Activated CD4-positive, alpha-beta T cell treated with anti-CD3 and anti-CD28 coated beads, Interleukin-2, amount 50 U/mL, for 1 hour (primary cell): ENCODE measurements at regions not wholly inside any gene's neighbourhood (a gene's known extent, or its start where the extent isn't known, plus 50 kb on each side); places are given as distances from the start of the nearest gene placed in this dataset.

Experiments used
- DNase-seq: peaks from one replicate; pipeline ENCODE4 v3.0.0-alpha.2; 2020

- no peak for DNase-seq
These were observed 184.6 kb upstream of the PRDM1 start for GRCh38 chr6:105901583-105901982.

DNA sequence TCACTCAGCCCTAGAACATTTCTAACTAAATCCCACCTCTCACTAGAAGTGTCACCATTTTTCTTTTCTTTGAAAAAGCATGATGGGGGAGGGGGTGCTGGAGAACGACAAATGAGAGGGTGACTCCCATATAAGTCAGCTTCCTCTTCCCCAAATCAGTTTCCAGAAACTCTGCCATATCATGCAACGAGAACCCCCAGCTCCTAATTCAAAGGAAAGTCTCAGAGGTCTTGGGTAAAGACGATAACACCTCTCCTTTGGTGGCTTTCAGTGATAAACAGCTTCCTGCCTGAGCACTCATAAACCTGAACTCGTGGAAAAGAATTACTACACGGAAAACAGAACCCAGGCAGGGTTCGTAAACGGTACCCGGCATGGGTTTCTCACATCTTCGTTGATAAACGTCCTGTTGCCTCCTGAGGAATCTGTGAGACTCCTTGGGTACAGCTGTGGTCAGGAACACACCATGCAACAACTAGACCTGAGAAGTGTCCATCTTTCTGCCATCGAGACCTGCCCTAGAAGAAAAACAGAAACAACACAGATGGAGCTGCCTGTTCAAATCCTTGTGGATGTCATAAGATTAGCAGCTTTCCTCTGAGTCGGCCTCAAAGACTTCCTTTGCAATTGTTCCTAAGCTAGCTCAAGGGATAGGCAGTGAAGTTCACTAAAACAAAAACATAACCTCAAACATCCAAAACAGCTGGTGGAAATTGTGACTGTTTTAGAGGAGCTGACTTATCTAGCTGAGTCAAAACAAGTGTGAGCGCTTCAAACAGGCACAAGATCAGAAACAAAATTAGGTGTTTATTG is 185.8 kb upstream of the PRDM1 start:
- DNase-seq: no peak

DNA sequence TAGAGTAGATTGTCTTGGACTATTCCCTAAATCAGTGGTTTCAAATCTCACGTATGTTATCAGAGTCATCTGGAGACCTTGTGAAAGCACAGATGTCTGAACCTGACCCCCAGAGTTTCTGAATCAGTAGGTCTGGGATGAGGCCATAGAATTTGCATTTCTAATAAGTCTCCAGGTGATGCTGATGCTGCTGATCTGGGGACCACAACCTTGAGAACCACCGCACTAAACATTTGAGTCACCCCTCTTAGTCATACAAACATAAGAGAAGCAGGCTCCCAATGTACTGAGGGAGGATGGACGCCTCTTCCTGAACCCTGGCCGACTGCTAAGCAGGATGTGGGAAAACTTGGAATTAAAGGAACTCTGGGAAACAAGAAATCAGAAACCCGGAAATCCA is 187.8 kb upstream of the PRDM1 start:
- no peak for DNase-seq

DNA sequence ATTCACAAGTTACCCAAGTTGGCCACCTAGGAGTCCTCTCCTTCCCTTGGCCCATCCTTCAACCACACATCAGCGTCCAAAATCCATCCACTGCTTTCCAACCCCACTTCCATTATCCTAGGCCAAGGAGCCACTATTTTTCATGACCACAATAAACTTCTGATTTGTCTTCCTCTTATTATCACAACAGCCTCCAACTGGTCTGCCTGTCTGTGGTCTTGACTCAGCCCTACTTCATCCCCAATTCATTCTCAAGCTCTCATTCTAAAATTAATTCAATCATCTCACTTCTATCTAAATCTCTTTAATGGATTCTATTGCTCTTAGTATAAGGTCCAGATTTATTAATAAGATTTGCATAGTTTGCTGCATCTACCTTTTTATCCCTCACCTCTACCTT is 189.0 kb upstream of the PRDM1 start:
- DNase-seq: no peak

- no peak for DNase-seq
These were observed 189.4 kb upstream of the PRDM1 start for GRCh38 chr6:105896821-105897095.

GRCh38 chr6:105896052-105896820 is 189.9 kb upstream of the PRDM1 start:
- DNase-seq: no peak

DNA sequence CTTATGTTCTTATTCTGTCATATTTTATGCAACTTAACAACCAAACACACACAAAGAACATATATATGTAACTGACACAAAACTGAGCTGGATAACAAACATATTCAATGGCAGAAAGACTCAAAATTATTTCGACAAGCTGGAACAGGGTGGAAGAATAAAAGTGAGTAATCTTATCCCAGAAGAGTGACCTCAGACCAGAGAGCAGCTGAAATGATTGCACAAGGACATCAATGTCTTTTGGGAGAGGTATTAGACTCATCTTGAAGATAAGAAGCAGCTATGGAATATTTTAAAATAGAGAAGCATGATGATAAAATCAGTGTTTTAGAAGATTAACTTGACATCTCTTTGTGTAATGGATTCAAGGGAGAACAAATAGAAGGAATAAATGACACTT is 191.6 kb upstream of the PRDM1 start:
- no peak for DNase-seq

DNA sequence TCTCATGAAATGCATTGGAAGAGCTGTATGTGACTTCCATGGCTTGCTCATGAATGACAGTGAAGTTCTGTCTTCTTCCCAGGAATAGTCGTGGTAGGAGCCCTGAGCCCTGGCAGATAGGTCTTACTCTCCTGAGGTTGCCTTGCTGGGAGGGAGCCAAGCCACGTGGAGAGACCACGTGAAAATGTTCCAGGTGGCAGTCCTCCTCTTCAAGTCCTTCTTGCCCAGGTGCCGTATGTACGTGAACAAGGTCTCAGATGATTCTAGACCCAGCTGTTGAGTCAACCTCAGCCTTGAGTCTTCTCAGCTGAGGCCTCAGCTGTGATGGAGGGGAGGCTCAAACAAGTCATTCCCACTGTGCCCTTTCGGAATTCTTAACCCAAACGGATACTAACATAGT is 192.4 kb upstream of the PRDM1 start:
- DNase-seq: no peak

- DNase-seq: no peak
These were observed 193.4 kb upstream of the PRDM1 start for GRCh38 chr6:105892577-105893262.

DNA sequence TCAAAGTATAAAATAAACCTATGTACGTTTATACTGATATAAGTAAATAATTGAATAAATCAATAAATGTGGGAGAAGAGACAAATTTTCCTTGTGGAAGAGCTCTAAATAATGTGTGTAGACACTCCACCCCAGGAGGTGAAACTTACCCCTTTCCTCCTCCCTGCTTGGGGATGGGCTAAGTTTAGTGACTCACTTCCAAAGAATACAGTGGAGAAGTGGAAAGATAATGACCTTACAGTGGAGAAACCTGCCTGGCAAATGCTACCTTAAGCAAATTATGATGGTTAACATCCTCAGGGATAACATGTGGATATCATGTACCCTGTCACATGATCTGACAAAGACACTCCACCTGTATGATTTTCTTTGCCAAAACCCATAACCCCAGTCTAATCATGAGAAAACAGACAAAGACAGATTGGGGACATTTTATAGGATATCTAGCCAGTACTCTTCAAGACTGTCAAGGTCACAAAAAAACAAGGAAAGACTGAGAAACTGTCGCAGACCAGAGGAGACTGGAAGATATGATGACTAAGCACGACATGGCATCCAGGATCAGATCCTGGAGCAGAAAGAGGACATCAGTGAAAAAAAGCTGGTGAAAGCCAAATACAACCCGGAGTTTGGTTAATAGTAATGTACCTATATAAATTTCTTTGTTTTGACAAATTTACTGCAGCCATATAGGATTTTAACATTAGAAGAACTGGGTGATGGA is 195.5 kb upstream of the PRDM1 start:
- no peak for DNase-seq

DNA sequence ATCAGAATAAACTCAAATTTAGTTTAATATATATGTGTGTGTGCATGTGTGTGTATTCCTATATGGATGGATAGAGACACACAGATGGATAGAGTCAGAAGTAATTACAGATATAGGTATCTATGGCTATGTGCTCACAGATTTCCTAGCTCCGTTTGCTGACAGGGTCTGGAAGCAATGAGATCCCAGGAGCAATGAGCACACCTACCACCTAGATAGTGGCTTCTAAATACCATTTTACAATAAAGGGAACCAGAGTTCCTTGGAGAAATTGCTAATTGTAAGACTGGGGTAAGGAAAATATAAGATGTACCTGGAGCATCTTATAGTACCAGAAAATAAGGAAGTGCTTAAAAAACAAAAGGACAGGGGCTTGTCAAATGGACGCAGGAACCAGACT is 196.2 kb upstream of the PRDM1 start:
- DNase-seq: no peak

DNA sequence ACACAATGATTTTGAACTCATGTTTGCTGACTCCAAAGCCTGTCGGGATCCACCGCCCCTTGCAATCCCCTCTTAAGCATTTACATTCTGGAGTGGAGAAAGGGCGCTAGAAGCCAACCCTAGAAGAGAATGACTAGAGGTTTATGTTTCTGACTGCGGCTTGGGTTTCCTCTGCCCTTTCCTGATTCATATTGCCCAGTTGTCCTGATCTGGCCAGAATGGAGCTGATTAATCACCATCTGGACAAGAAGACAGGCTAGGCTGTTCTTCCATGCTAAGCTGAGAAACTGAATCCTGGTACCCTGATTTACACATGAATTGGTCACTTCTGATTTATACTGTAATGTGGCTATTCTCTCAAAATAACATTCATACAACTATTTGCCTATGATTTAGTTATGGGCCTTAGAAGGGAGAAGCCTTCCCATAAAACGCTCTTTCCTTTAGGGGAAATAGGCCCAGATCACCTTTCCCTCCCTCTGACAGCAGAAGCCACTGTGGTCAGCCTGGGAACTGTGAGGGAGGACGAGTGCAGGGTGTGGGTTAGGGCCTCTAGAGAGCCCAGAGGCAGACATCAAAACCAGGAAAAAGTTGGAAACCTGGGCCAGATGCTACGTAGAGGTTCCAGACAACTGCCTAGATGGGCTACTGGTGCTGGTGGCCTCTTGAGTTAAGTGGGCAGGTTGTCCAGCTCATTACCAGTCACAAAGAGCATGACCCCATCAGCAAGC is 199.2 kb upstream of the PRDM1 start:
- no peak for DNase-seq

GRCh38 chr6:105886066-105886813 is 199.9 kb upstream of the PRDM1 start:
- no peak for DNase-seq

- no peak for DNase-seq
These were observed 201.7 kb upstream of the PRDM1 start for GRCh38 chr6:105884426-105884825.

GRCh38 chr6:105884011-105884410 is 202.1 kb upstream of the PRDM1 start:
- DNase-seq: no peak

DNA sequence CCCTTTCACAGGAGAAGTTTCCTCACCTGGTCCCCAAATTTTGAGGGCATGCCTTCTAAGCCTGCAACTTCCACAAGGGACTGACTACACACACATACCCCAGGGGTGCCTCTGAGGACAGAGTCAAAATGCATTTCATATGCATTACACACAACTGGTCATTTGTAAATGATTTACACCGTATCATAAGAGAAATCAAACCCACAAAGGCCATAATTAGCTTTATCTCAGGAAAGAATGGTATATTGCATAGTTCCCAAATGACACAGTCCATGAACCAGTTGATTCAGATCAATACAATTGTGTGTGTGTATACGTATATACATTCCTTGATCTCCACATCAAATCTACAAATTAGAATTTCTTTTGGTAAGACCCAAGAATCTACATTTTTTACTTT is 203.3 kb upstream of the PRDM1 start:
- no peak for DNase-seq

DNA sequence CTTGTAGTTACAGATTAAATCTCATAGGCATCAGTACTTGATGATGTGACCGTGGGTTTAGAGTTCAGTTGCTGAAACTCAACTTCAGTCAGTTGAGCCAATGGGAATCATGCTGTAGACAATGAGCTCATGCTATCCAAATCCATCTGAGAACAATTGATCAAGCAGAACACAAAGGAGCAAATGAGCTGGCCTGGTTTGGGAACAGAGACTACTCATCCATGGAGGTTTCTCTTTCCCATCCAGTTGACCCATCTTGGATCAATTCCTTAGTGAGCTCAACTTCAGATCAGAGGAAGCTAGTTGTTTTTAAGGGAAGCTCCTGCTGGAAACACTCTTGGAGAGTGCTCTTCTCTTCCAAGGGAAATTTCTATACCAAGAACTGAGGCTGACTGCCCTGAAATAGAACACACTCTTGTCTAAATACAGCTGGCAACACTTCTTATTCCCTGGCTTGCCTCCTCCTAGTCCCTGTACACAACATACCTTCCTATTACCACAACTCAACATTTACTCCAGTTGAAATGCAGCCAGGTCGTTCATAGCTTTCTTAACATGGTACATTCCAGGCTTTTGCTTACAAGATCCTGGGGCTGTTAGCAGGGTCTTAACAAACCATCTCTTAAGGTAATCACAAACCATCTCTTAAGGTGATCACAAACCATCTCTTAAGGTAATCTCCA is 203.9 kb upstream of the PRDM1 start:
- DNase-seq: no peak

GRCh38 chr6:105881608-105882007 is 204.5 kb upstream of the PRDM1 start:
- no peak for DNase-seq

GRCh38 chr6:105880030-105880492 is 206.1 kb upstream of the PRDM1 start:
- DNase-seq: no peak

DNA sequence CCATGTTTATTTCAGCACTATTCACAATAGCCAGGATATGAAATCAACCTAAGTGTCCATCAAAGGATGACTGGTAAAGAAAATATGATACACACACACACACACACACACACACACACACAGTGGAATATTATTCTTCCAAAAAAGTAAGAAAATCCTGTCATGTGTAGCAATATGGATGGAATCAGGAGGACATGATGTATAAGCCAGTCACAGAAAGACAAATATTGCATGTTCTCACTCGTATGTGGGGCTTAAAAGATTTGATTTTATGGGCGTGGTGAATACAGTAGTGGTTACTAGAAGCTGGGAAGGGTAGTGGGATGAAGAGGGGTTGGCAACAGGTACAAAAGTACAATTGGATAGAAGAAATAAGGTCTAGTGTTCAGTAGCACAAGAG is 207.0 kb upstream of the PRDM1 start:
- DNase-seq: no peak

DNA sequence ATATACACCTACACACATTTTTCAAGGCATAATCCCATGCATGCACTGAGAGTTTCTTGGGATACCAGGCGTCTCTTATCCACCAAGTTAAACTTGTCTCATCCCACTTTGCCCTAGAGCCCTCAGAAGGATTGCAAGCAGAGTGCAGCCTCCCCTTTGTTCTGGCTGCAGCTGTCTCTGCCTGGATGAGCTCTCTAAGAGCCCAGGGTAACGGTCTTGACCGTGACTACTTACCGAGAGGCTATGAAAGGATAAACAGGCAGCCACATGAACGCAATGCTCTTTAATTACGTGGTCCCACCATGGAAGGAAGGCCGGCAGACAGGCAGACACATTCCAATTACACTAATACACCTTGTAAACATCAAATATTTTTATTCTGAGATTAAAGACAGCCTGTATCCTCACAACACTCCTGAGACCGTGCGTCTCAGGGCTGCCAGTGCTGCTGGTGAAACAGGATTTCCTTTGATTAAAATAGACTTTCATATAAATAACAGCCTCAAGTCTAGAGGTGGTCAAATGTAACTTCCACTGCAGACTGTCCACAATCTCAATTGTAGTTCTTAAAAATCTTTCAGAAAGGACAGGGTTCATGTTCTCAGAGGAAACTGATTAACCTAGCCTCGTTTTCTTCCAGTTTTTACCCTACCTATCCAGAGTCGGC is 210.0 kb upstream of the PRDM1 start:
- no peak for DNase-seq
